ENCODE measurements at regions not wholly inside any gene's neighbourhood (a gene's known extent, or its start where the extent isn't known, plus 50 kb on each side); places are given as distances from the start of the nearest gene placed in this dataset.

DNA sequence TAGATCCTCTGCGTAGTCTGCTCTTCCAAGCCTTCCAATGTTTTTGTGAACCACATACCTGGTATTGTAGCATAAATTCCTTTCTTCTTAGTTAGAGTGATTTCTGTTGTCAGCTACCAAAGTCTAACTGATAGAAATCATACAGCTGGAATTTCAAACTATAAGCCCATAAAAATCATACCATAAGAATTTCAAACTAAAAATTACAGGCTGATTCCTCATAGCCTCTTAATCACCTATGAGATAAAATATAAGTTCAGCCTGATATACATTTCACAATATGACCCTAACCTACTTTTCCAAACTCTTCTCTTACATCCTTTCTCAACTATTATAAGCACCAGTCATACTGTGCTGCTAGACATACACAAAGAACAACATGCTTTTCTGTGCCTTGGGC lies 64.8 kb downstream of the PTHLH start:
- H3K27me3 ChIP-seq = no peaks in the 10 kb centered on the region
- TF ChIP-seq, protein P1, sequence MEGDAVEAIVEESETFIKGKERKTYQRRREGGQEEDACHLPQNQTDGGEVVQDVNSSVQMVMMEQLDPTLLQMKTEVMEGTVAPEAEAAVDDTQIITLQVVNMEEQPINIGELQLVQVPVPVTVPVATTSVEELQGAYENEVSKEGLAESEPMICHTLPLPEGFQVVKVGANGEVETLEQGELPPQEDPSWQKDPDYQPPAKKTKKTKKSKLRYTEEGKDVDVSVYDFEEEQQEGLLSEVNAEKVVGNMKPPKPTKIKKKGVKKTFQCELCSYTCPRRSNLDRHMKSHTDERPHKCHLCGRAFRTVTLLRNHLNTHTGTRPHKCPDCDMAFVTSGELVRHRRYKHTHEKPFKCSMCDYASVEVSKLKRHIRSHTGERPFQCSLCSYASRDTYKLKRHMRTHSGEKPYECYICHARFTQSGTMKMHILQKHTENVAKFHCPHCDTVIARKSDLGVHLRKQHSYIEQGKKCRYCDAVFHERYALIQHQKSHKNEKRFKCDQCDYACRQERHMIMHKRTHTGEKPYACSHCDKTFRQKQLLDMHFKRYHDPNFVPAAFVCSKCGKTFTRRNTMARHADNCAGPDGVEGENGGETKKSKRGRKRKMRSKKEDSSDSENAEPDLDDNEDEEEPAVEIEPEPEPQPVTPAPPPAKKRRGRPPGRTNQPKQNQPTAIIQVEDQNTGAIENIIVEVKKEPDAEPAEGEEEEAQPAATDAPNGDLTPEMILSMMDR (IDR thresholded peaks at IDR 0.05) = no peak
- no peak for DNase-seq
- no peak overlapping the region for H3K27ac ChIP-seq
- H3K4me1 ChIP-seq = no peaks in the 10 kb centered on the region
- H3K4me3 ChIP-seq = no peak overlapping the region
- 81 to 92% methylated on average over 1 of the region's 1 CpG for WGBS, 2 donors
- intact Hi-C loops (cut with DNase I) = no loop called here
- no peaks in the 10 kb centered on the region for H3K9me3 ChIP-seq
- H3K36me3 ChIP-seq = no peaks in the 10 kb centered on the region

DNA sequence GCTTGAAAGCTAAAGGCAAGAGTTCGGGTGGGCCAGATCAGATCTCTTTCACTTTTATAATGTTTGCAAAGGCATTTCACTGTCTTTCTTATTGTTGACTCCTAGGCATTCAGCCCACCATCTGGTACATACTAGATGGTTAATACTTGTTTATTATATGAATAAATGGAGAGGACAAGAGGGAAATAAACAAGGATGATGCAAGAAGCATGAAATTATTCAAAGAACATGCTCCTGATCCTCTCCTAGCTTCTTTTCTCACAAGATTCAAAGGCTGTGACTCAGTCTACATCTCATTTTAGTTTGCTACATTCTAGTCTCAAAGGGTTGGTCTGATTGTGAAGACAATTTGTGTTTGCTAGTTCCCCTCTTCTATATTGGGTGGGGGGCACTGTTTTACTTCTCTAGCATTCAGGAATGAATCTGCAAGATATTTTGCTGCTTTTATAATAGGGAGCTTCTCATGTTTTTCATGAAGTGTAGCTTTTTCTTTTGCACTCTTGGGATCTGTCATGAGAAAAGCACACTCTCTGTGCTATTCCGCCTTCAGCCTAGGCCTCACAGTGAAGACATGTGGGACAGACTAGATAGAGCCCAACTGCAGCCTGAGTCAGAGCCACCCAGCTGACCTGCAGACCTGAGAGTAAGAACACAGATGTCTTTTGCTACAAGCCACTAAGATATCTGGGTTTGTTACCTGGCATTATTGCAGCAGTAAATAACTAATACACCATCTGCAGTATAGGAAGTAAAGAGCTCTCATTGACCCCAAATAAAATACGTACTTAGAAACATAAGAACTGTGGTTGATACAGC lies 65.7 kb downstream of the PTHLH start:
- TF ChIP-seq, protein P1 (IDR thresholded peaks at IDR 0.05) = no peak
- no peak for TF ChIP-seq POLR2A (IDR thresholded peaks at IDR 0.05)
- Histone ChIP-seq H3K4me3 (no peak overlapping the region), H3K36me3 (no peaks in the 10 kb centered on the region), H3K9me3 (no peaks in the 10 kb centered on the region), H3K4me1 (no peaks in the 10 kb centered on the region), H3K27ac (no peak overlapping the region), H3K27me3 (no peaks in the 10 kb centered on the region)
- intact Hi-C loops (cut with DNase I) = no loop called here
- DNase-seq = no peak
- WGBS, 2 donors = 81 to 86% methylated on average over 3 of the region's 3 CpGs

DNA sequence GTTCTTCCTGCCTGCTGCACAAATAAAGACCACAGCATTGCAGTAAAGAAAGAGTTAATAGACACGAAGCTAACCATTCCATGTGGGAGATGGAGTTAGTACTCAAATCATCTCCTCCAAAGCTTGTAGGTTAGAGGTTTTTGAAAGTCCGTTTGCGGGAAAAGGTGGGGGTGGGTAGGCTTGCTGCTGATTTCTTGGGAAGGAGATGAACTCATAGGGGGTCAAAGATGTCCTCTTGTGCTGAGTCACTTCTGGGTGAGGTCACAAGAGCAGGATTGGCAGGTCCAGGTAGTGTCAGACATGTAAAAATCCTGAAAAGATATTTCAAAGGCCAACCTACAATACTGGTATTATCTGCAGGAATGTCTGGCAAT lies 66.4 kb downstream of the PTHLH start:
- Histone ChIP-seq H3K27me3 (no peaks in the 10 kb centered on the region), H3K36me3 (no peaks in the 10 kb centered on the region), H3K9me3 (no peaks in the 10 kb centered on the region), H3K4me1 (no peaks in the 10 kb centered on the region), H3K4me3 (no peak overlapping the region), H3K27ac (no peak overlapping the region)
- 69 to 79% methylated on average over 3 of the region's 3 CpGs for WGBS, 2 donors
- intact Hi-C loops (cut with DNase I) = no loop called here
- TF ChIP-seq, protein P1 (IDR thresholded peaks at IDR 0.05) = no peak
- TF ChIP-seq POLR2A (IDR thresholded peaks at IDR 0.05) = no peak
- no peak for DNase-seq

DNA sequence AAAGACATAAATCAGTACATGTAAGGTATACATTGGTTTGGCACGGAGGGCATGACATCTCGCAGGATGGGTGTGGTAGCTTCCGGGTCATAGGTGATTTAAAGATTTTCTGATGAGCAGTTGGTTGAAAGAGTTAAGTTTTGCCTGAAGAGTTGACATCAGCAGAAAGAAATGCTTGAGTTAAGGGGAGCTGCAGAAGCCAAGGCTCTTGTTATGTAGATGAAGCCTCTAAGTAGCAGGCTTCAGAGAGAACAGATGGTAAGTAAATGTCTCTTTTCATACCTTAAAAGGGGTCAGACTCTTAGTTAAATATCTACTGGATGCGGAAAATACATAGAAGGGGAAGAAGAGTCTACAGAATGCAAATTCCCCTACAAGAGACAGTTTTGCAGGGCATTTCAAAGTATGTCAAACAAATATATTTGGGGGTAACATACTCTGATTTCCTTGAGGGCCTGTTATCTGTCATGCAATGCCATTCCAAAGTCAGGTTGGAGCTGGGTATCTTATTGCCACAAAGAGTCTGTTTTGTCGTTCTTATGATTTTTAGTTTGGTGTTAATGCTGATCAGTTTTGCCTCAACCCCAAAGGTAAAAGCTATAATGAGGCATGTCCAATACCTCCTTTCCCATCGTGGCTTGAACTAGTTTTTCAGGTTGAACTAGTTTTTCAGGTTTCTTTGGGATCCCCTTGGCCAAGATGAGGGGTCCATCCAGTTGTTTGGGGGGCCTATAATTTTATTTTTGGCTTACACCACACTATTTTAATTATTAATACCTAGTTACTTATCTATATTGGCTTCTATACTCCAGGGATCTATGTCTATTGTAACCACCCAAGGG lies 67.0 kb downstream of the PTHLH start:
- H3K27ac ChIP-seq = no peak overlapping the region
- H3K9me3 ChIP-seq = no peaks in the 10 kb centered on the region
- no peak for TF ChIP-seq POLR2A (IDR thresholded peaks at IDR 0.05)
- TF ChIP-seq, protein P1 (IDR thresholded peaks at IDR 0.05) = no peak
- WGBS, 2 donors = 87% methylated on average over 6 of the region's 6 CpGs
- H3K36me3 ChIP-seq = no peaks in the 10 kb centered on the region
- DNase-seq = no peak
- intact Hi-C loops (cut with DNase I) = no loop called here
- no peak overlapping the region for H3K4me3 ChIP-seq
- H3K27me3 ChIP-seq = no peaks in the 10 kb centered on the region
- H3K4me1 ChIP-seq = no peaks in the 10 kb centered on the region

DNA sequence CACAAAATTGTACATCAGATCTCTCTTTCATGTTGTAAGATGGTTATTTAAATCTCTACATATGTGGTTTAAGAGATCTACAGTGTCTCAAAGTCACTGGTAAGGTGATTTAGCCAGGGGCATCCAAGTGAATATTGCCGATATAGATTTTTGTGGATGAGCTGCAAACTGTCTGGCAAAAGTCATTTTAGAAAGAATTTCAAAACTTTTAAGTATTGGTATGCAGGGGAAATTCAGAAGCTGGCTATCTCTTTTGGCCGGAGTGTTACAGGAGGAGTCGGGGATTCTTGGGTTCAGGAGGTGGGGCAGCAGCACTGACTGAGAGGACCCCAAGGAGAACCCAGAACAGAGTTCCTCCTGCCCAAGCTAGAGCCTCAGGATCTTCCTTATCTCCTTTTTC lies 69.9 kb downstream of the PTHLH start:
- intact Hi-C loops (cut with DNase I) = no loop called here
- TF ChIP-seq POLR2A (IDR thresholded peaks at IDR 0.05) = no peak
- TF ChIP-seq, protein P1 (IDR thresholded peaks at IDR 0.05) = no peak
- 89 to 93% methylated on average over 3 of the region's 3 CpGs for WGBS, 2 donors
- Histone ChIP-seq H3K36me3 (no peaks in the 10 kb centered on the region), H3K27ac (no peak overlapping the region), H3K27me3 (no peaks in the 10 kb centered on the region), H3K4me1 (peaks cover 0 to 9% (median 0%) of the 10 kb centered on the region in 3 donors), H3K9me3 (no peaks in the 10 kb centered on the region), H3K4me3 (no peak overlapping the region)
- DNase-seq = no peak

Measured in esophagus squamous epithelium (tissue), 5 donors.